Uterus (tissue), 3 donors: ENCODE measurements at regions not wholly inside any gene's neighbourhood (a gene's known extent, or its start where the extent isn't known, plus 50 kb on each side); places are given as distances from the start of the nearest gene placed in this dataset.
"Not testable (repeated sequence)": the region's sequence is repeated elsewhere in the genome, so short reads cannot be mapped to it uniquely, and the experiment has no call there.

Experiments used
- DNase-seq, 2 donors: peaks; one replicate each; pipeline ENCODE4 v3.0.0-alpha.2; 2019 to 2020
- H3K27ac ChIP-seq, 2 donors: fragments of 200-600 bp; sonication (generic); 1 replicate in 1 of 2; 2 replicates in 1 of 2; pipeline ENCODE4 v1.5.1; 2016 to 2018
- H3K27me3 ChIP-seq, 2 donors: fragments of 200-600 bp; sonication (generic); one replicate each; pipeline ENCODE4 v1.5.1; 2018 to 2019; ENCODE audit warnings: control low read depth in 1 of 2
- H3K36me3 ChIP-seq, 2 donors: fragments of 200-600 bp; sonication (generic); one replicate each; pipeline ENCODE4 v1.5.1; 2019; ENCODE audit warnings: control low read depth in 1 of 2
- H3K4me1 ChIP-seq, 2 donors: fragments of 200-600 bp; sonication (generic); one replicate each; pipeline ENCODE4 v1.5.1; 2018 to 2019; ENCODE audit warnings: control low read depth in 1 of 2
- H3K4me3 ChIP-seq, 2 donors: fragments of 200-600 bp; sonication (generic); 1 replicate in 1 of 2; 2 replicates in 1 of 2; pipeline ENCODE4 v1.5.1; 2018 to 2019; ENCODE audit warnings: mild to moderate bottlenecking in 1 of 2
- H3K9me3 ChIP-seq, 2 donors: fragments of 200-600 bp; sonication (generic); one replicate each; pipeline ENCODE4 v1.5.1; 2019; ENCODE audit warnings: control low read depth in 1 of 2
- CTCF ChIP-seq, 4 experiments: fragments of 200-600 bp in 2 of 4; fragments of 450-650 bp in 2 of 4; sonication (generic) in 2 of 4; IDR thresholded peaks; one replicate each; pipeline ENCODE4 v1.5.1; 2016 to 2019; ENCODE audit warnings: antibody characterized with exemption in 4 of 4, mild to moderate bottlenecking in 2 of 4, moderate library complexity in 1 of 4
- POLR2A ChIP-seq, 2 donors: fragments of 450-650 bp; IDR thresholded peaks; one replicate each; pipeline ENCODE4 v1.6.1; 2016; ENCODE audit warnings: antibody characterized with exemption in 2 of 2, mild to moderate bottlenecking in 1 of 2, moderate library complexity in 1 of 2
- intact Hi-C: fragments of 100-400 bp; cut with DNase I; formaldehyde crosslinking; loops from one replicate; pipeline ENCODE4 v1.15.1; 2023; ENCODE audit warnings: low total_unique reads
- donor health status: DM: yes; HTN: yes; CAD: no.

- Histone ChIP-seq H3K36me3 (no peaks in the 10 kb centered on the region), H3K9me3 (no peaks in the 10 kb centered on the region), H3K4me3 (no peak overlapping the region), H3K4me1 (no peaks in the 10 kb centered on the region), H3K27me3 (no peaks in the 10 kb centered on the region), H3K27ac (no peak overlapping the region)
- intact Hi-C loops = no loop called here
- DNase-seq = no peak
- no peak for TF ChIP-seq CTCF (IDR thresholded peaks at IDR 0.05)
- TF ChIP-seq POLR2A (IDR thresholded peaks at IDR 0.05) = no peak
Measured at GRCh38 chr5:91584352-91584751, 201.2 kb upstream of the ARRDC3 start.

GRCh38 chr5:91566012-91566411 is 182.9 kb upstream of the ARRDC3 start:
- intact Hi-C loops, H3K27me3 ChIP-seq, H3K4me3 ChIP-seq, H3K27ac ChIP-seq, DNase-seq, H3K36me3 ChIP-seq, H3K4me1 ChIP-seq, H3K9me3 ChIP-seq: not testable (repeated sequence)

GRCh38 chr5:91562922-91563321 is 179.8 kb upstream of the ARRDC3 start:
- no peaks in the 10 kb centered on the region for H3K36me3 ChIP-seq
- no peaks in the 10 kb centered on the region for H3K4me1 ChIP-seq
- no peaks in the 10 kb centered on the region for H3K9me3 ChIP-seq
- no peak overlapping the region for H3K27ac ChIP-seq
- H3K27me3 ChIP-seq = no peaks in the 10 kb centered on the region
- H3K4me3 ChIP-seq = no peak overlapping the region
- no peak for DNase-seq
- TF ChIP-seq CTCF (IDR thresholded peaks at IDR 0.05) = no peak
- no peak for TF ChIP-seq POLR2A (IDR thresholded peaks at IDR 0.05)
- intact Hi-C loops = no loop called here

GRCh38 chr5:91541696-91542095 is 158.6 kb upstream of the ARRDC3 start:
- no peaks in the 10 kb centered on the region for H3K36me3 ChIP-seq
- intact Hi-C loops = no loop called here
- no peak for TF ChIP-seq CTCF (IDR thresholded peaks at IDR 0.05)
- TF ChIP-seq POLR2A (IDR thresholded peaks at IDR 0.05) = no peak
- H3K4me3 ChIP-seq = no peak overlapping the region
- H3K9me3 ChIP-seq = no peaks in the 10 kb centered on the region
- no peaks in the 10 kb centered on the region for H3K4me1 ChIP-seq
- no peak overlapping the region for H3K27ac ChIP-seq
- no peaks in the 10 kb centered on the region for H3K27me3 ChIP-seq
- no peak for DNase-seq

- Histone ChIP-seq H3K9me3 (no peaks in the 10 kb centered on the region), H3K4me3 (no peak overlapping the region), H3K27me3 (no peaks in the 10 kb centered on the region), H3K36me3 (no peaks in the 10 kb centered on the region), H3K27ac (no peak overlapping the region), H3K4me1 (no peaks in the 10 kb centered on the region)
- intact Hi-C loops = no loop called here
- no peak for DNase-seq
- no peak for TF ChIP-seq POLR2A (IDR thresholded peaks at IDR 0.05)
- TF ChIP-seq CTCF (IDR thresholded peaks at IDR 0.05) = no peak
Measured at GRCh38 chr5:91538179-91538578, 155.1 kb upstream of the ARRDC3 start.

- no peak for DNase-seq
- Histone ChIP-seq H3K9me3 (no peaks in the 10 kb centered on the region), H3K4me3 (no peak overlapping the region), H3K36me3 (no peaks in the 10 kb centered on the region), H3K4me1 (no peaks in the 10 kb centered on the region), H3K27ac (no peak overlapping the region), H3K27me3 (no peaks in the 10 kb centered on the region)
- TF ChIP-seq CTCF (IDR thresholded peaks at IDR 0.05) = no peak
- no peak for TF ChIP-seq POLR2A (IDR thresholded peaks at IDR 0.05)
- intact Hi-C loops = no loop called here
Measured at GRCh38 chr5:91535499-91535898, 152.4 kb upstream of the ARRDC3 start.
